Suprapubic skin (tissue), 4 donors: ENCODE measurements at regions not wholly inside any gene's neighbourhood (a gene's known extent, or its start where the extent isn't known, plus 50 kb on each side); places are given as distances from the start of the nearest gene placed in this dataset.

ENCODE experiments used
- CTCF ChIP-seq, 2 donors: fragments of 200-600 bp in 1 of 2; fragments of 450-650 bp in 1 of 2; sonication (generic) in 1 of 2; IDR thresholded peaks; one replicate each; pipeline ENCODE4 v1.5.1; 2016 to 2019; ENCODE audit warnings: antibody characterized with exemption in 2 of 2, mild to moderate bottlenecking in 1 of 2, moderate library complexity in 1 of 2
- POLR2A ChIP-seq, 2 donors: fragments of 450-650 bp; IDR thresholded peaks; one replicate each; pipeline ENCODE4 v1.6.1; 2017; ENCODE audit warnings: antibody characterized with exemption in 2 of 2, mild to moderate bottlenecking in 2 of 2, moderate library complexity in 2 of 2
- POLR2AphosphoS5 ChIP-seq, 3 donors: sonication (generic); formaldehyde crosslinking; IDR thresholded peaks; one replicate each; pipeline ENCODE4 v1.6.1; 2017; ENCODE audit warnings: antibody characterized with exemption in 3 of 3

- TF ChIP-seq CTCF (IDR thresholded peaks at IDR 0.05): no peak
- TF ChIP-seq POLR2A (IDR thresholded peaks at IDR 0.05): no peak
- TF ChIP-seq POLR2AphosphoS5 (IDR thresholded peaks at IDR 0.05): no peak
Measured at GRCh38 chr12:82279536-82280058, 78.6 kb downstream of the CCDC59 start.
